ENCODE measurements at regions not wholly inside any gene's neighbourhood (a gene's known extent, or its start where the extent isn't known, plus 50 kb on each side); places are given as distances from the start of the nearest gene placed in this dataset.

- H3K27me3 ChIP-seq (ENCODE audit: insufficient read depth, low read length) = peaks cover 27% of the 10 kb centered on the region
Measured at GRCh38 chr5:174319551-174319950, 274.0 kb downstream of the NSG2 start.

More at GRCh38 chr5:174319551-174319950, 274.0 kb downstream of the NSG2 start:
- Histone ChIP-seq H3K9me3 (ENCODE audit: control insufficient read depth in 1 of 2, insufficient read depth in 1 of 2, low read depth in 1 of 2, low read length in 2 of 2) (no peaks in the 10 kb centered on the region), H3K4me2 (ENCODE audit: low read length) (no peak overlapping the region), H3K4me1 (ENCODE audit: control insufficient read depth in 1 of 2, insufficient read depth in 2 of 2, low read length in 2 of 2) (peaks cover 0 to 10% of the 10 kb centered on the region in 2 experiments; a peak in 2 of 4 replicates), H3K36me3 (ENCODE audit: control insufficient read depth in 1 of 2, insufficient read depth in 2 of 2, low read length in 2 of 2) (no peaks in the 10 kb centered on the region), H4K20me1 (ENCODE audit: insufficient read depth) (no peaks in the 10 kb centered on the region), H2AFZ (ENCODE audit: low read depth, low read length, poor library complexity, severe bottlenecking) (no peak overlapping the region), H3K27ac (ENCODE audit: low read depth, low read length) (no peak overlapping the region), H3K4me3 (replicated peaks in 1 of 2; ENCODE audit: low read depth in 1 of 2, low read length in 2 of 2) (no peak overlapping the region), H3K9me2 (ENCODE audit: insufficient read depth) (no peaks in the 10 kb centered on the region), H3K9ac (ENCODE audit: low read length) (no peak overlapping the region), H3K79me2 (ENCODE audit: insufficient read depth, low read length) (no peaks in the 10 kb centered on the region)
- DNase-seq (ENCODE audit: low read depth, low spot score) (no peak), ATAC-seq (no peak)
- intact Hi-C loops (cut with micrococcal nuclease) = loop anchor here (5.0 kb wide), 1 partner anchor 1612 kb away; no protein-coding TSS in a partner anchor
- BruUV-seq (replicated peaks) = no TSS peak
- no peak for TF ChIP-seq REST (IDR thresholded peaks at IDR 0.05; ENCODE audit: low read depth)
- no peak for TF ChIP-seq RAD21 (IDR thresholded peaks at IDR 0.05; ENCODE audit: low read depth)
- TF ChIP-seq ATF3 (IDR thresholded peaks at IDR 0.05) = no peak
- no peak for TF ChIP-seq FOSL1 (IDR thresholded peaks at IDR 0.05; ENCODE audit: low read depth)
- no peak for TF ChIP-seq ZBTB33 (IDR thresholded peaks at IDR 0.05; ENCODE audit: extremely low read depth, insufficient replicate concordance, low read length)
- no peak for TF ChIP-seq CBX3 (IDR thresholded peaks at IDR 0.05; ENCODE audit: low read depth)
- no peak for TF ChIP-seq POLR2A (IDR thresholded peaks at IDR 0.05; ENCODE audit: borderline replicate concordance, extremely low read depth, insufficient read depth, insufficient read length)
- TF ChIP-seq YY1 (IDR thresholded peaks at IDR 0.05; ENCODE audit: extremely low read depth, insufficient replicate concordance, low read depth, low read length) = no peak
- TF ChIP-seq ZNF274 (IDR thresholded peaks at IDR 0.05; ENCODE audit: low read depth, low read length) = no peak
- TF ChIP-seq EZH2 (IDR thresholded peaks at IDR 0.05) = no peak
- TF ChIP-seq TCF7L2 (IDR thresholded peaks at IDR 0.05; ENCODE audit: borderline replicate concordance, extremely low read depth, insufficient read depth, insufficient read length) = no peak
- TF ChIP-seq POLR2AphosphoS5 (IDR thresholded peaks at IDR 0.05; ENCODE audit: low read depth, low read length) = no peak
- TF ChIP-seq ELF1 (IDR thresholded peaks at IDR 0.05; ENCODE audit: borderline replicate concordance, low read depth) = no peak
- TF ChIP-seq MAX (IDR thresholded peaks at IDR 0.05) = no peak
- no peak for TF ChIP-seq ZFX (IDR thresholded peaks at IDR 0.05)
- TF ChIP-seq EZH2phosphoT487 (IDR thresholded peaks at IDR 0.05; ENCODE audit: borderline replicate concordance) = no peak
- ChIA-PET RAD21 (ENCODE audit: low non-redundant PET in 1 of 2, low total read pairs in 2 of 2, uncharacterized antibody in 2 of 2, unreplicated experiment in 2 of 2) (interaction anchor here in 1 of 2 experiments (4.9 kb wide), 1 partner anchor 274 kb away, joined by 18 read pairs; the partner anchor contains the start of gene NSG2), POLR2A (no interaction called here), CTCF (interaction anchor here (1.3 to 2.8 kb wide), 2 partner anchors 274 to 280 kb away, joined by 3 to 9 read pairs; partner anchors contain the start of gene NSG2)

Measured in HCT116 (cell line).